Embryonic facial prominence (tissue), 1 donor: ENCODE measurements at regions not wholly inside any gene's neighbourhood (a gene's known extent, or its start where the extent isn't known, plus 50 kb on each side); places are given as distances from the start of the nearest gene placed in this dataset.

ENCODE experiments used
- DNase-seq: peaks from one replicate; pipeline ENCODE4 v3.0.0-alpha.2; 2016; ENCODE audit errors: extremely low spot score

DNA sequence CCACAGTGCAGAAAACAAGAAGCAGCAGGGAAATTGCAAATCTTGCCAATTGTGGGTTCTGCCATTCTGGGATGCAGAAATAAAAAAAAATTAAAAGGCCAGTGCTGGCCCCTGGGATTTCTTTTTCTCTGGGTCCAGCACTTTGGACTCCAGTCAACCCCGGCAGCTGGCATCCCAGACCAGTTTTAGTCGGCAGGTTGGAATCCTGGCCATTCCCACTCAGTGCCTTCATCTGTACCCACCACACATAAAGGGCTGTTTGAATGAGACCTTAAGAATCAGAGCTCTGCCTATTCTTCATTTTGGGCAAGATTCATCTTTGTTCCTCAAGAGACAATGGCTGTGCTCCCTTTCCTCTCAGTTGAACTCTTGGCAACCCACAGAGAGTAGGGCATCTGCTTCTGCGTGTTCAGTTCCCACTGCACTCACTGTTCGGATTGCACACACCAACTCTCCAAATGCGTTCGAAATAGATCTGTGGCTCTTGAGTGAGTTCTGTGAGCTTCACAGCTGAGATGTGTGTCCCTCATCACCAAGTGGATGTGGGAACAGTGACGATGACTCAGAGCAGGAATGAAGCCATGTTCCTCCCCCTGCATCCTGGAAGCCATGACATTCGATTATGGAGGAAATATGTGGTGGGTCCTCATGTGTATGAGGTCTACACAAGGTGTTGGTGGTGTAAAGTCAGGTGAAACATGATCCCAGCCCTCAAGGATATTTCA is 63.0 kb upstream of the EGFR start:
- no peak for DNase-seq

- no peak for DNase-seq
Observed at GRCh38 chr7:54956865-54957264, 62.0 kb upstream of the EGFR start.

DNA sequence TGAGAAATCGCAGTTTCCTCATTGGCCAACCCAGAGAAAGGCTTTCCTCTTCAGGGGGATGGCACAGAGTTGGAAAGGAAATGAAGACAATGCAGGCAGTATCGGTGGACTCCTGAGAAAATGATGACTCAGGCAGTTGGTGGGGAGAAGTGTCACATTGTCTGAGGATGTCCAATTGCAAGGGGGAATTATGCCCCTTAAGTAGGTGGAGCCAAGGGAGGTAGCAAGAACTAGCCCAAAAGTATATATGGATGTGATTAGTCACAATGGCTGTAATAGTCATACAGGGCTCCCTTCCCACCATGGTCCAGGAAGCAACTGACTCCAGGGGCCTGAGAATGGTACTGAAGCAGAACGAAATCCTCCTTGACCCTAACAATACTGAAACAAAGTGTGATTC is 58.3 kb upstream of the EGFR start:
- no peak for DNase-seq

GRCh38 chr7:54961391-54961790 is 57.4 kb upstream of the EGFR start:
- no peak for DNase-seq

- no peak for DNase-seq
Observed at GRCh38 chr7:54963155-54963554, 55.7 kb upstream of the EGFR start.

- no peak for DNase-seq
Observed at GRCh38 chr7:54964136-54964535, 54.7 kb upstream of the EGFR start.

- DNase-seq: no peak
Observed at GRCh38 chr7:54967377-54967776, 51.4 kb upstream of the EGFR start.

DNA sequence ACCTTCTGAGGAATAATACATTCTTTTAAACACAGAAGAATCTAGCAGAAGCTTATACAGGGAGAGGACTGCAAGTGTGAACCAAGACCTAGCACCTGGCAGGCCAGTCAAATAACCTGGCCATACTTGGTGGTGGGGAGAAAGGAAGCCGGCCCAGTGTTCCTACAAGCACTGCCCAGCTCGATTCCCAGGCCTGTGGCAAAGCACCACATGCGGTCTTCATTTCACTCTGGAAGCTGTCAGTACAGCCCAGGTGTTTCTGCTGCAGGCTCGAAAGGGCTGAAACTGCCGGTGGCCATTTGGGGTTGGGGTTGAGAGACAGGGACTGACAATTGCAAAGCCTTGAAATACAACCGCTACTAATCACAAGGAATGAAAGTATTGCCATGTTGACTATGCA is 50.8 kb upstream of the EGFR start:
- no peak for DNase-seq
